Endothelial cell of umbilical vein (primary cell): ENCODE measurements at regions not wholly inside any gene's neighbourhood (a gene's known extent, or its start where the extent isn't known, plus 50 kb on each side); places are given as distances from the start of the nearest gene placed in this dataset.

Experiments
- BruUV-seq: library from RNA; stranded (reverse); fragments of 400-500 nt; replicated peaks from 2 replicates; lab custom pipeline; 2021; lab: Mats Ljungman, UMichigan
- CTCF ChIA-PET: fragments of 300-600, 350-600 bp; sonication (Branson Sonifier 250); formaldehyde crosslinking; loops from one replicate; lab custom pipeline; 2021; ENCODE audit warnings: antibody characterized with exemption, inconsistent platforms; lab: Charles Lee
- POLR2A ChIA-PET: fragments of 300-600, 350-600 bp; sonication (Branson Sonifier 250); formaldehyde crosslinking; loops from one replicate; lab custom pipeline; 2021; ENCODE audit warnings: antibody characterized with exemption, inconsistent platforms; lab: Charles Lee
- DNase-seq: peaks from one replicate; pipeline ENCODE4 v3.0.0-alpha.2; 2011; ENCODE audit warnings: low read depth, low spot score
- FAIRE-seq: peaks from 2 replicates; lab custom pipeline; 2011; peaks lifted over from hg19 to GRCh38; lab: Jason Lieb, UNC
- H2AFZ ChIP-seq: 2 replicates; pipeline ENCODE4 v1.6.0; 2012; ENCODE audit warnings: low read depth, low read length, control low read depth, inconsistent platforms
- H3K27ac ChIP-seq: 2 replicates; pipeline ENCODE4 v1.5.1; 2011; ENCODE audit warnings: low read depth, mild to moderate bottlenecking, control low read depth, low read length, moderate library complexity; ENCODE audit not compliant: insufficient read depth
- H3K27me3 ChIP-seq, 2 experiments: 2 replicates each; pipeline versions ENCODE4 v1.6.0 to v1.6.1; 2011; ENCODE audit warnings: low read length in 2 of 2, mixed read lengths in 1 of 2; ENCODE audit not compliant: control insufficient read depth in 2 of 2, insufficient read depth in 2 of 2
- H3K36me3 ChIP-seq, 2 experiments: 2 replicates in 1 of 2; 3 replicates in 1 of 2; pipeline ENCODE4 v1.5.1; 2011; ENCODE audit warnings: low read length in 2 of 2, mild to moderate bottlenecking in 1 of 2, moderate library complexity in 1 of 2; ENCODE audit not compliant: control insufficient read depth in 2 of 2, insufficient read depth in 2 of 2; ENCODE audit errors: extremely low read depth in 1 of 2
- H3K4me1 ChIP-seq: 3 replicates; pipeline ENCODE4 v1.5.1; 2011; ENCODE audit warnings: mild to moderate bottlenecking, low read length; ENCODE audit not compliant: control insufficient read depth, insufficient read depth; ENCODE audit errors: extremely low read depth
- H3K4me2 ChIP-seq: 2 replicates; pipeline ENCODE4 v1.6.1; 2011; ENCODE audit warnings: low read length, control low read depth, mixed read lengths; ENCODE audit not compliant: insufficient read depth
- H3K4me3 ChIP-seq, 3 experiments: fragments of 200-600 bp in 1 of 3; sonication (generic), shearing (Covaris generic) in 1 of 3; replicated peaks in 1 of 3; 2 replicates each; pipeline ENCODE4 v1.5.1; 2011 to 2016; ENCODE audit warnings: control low read depth in 3 of 3, low read length in 3 of 3, mild to moderate bottlenecking in 2 of 3, inconsistent platforms in 1 of 3, low read depth in 1 of 3, moderate library complexity in 1 of 3; ENCODE audit not compliant: insufficient read depth in 1 of 3
- H3K79me2 ChIP-seq: 2 replicates; pipeline ENCODE4 v1.6.0; 2012; ENCODE audit warnings: low read length, inconsistent platforms; ENCODE audit not compliant: control insufficient read depth, insufficient read depth
- H3K9ac ChIP-seq: replicated peaks from 2 replicates; pipeline ENCODE3; 2011; ENCODE audit warnings: low read length, control low read depth; ENCODE audit not compliant: insufficient read depth; ENCODE audit errors: extremely low read depth
- H3K9me1 ChIP-seq: replicated peaks from 3 replicates; pipeline ENCODE4 v1.6.0; 2011; ENCODE audit warnings: mild to moderate bottlenecking, low read length; ENCODE audit not compliant: control insufficient read depth, insufficient read depth; ENCODE audit errors: extremely low read depth
- H3K9me3 ChIP-seq: replicated peaks from 2 replicates; pipeline ENCODE4 v1.5.1; 2012; ENCODE audit warnings: low read length, inconsistent platforms; ENCODE audit not compliant: control insufficient read depth, insufficient read depth
- H4K20me1 ChIP-seq: replicated peaks from 2 replicates; pipeline ENCODE3; 2011; ENCODE audit warnings: mild to moderate bottlenecking, low read length; ENCODE audit not compliant: control insufficient read depth, insufficient read depth; ENCODE audit errors: extremely low read depth
- EZH2 ChIP-seq: IDR thresholded peaks from 2 replicates; pipeline ENCODE4 v1.6.1; 2012; ENCODE audit warnings: borderline replicate concordance, low read depth, mild to moderate bottlenecking, moderate library complexity, low read length, inconsistent platforms; ENCODE audit not compliant: severe bottlenecking
- FOS ChIP-seq: IDR thresholded peaks from 2 replicates; pipeline ENCODE4 v1.6.1; 2011; ENCODE audit warnings: mild to moderate bottlenecking, low read length, moderate library complexity, borderline replicate concordance; ENCODE audit not compliant: insufficient read depth
- GATA2 ChIP-seq: IDR thresholded peaks from 2 replicates; pipeline ENCODE4 v1.7.0; 2011; ENCODE audit warnings: low read depth, mild to moderate bottlenecking, moderate library complexity, mixed read lengths, low read length; ENCODE audit not compliant: insufficient read length, insufficient read depth
- JUN ChIP-seq: IDR thresholded peaks from 2 replicates; pipeline ENCODE4 v1.6.1; 2011; ENCODE audit warnings: borderline replicate concordance, low read depth; ENCODE audit not compliant: insufficient read length, insufficient read depth
- MYC ChIP-seq: IDR thresholded peaks from one replicate; pipeline ENCODE4 v1.6.1; 2011; ENCODE audit warnings: mild to moderate bottlenecking, low read depth, low read length
- POLR2A ChIP-seq: IDR thresholded peaks from 2 replicates; pipeline ENCODE4 v1.6.1; 2012; ENCODE audit warnings: low read depth, mild to moderate bottlenecking, control low read depth, low read length
- POLR2AphosphoS5 ChIP-seq: IDR thresholded peaks from 2 replicates; pipeline ENCODE4 v1.6.1; 2012; ENCODE audit warnings: low read depth, mild to moderate bottlenecking, control low read depth, low read length, moderate library complexity; ENCODE audit not compliant: insufficient read depth
- dilution Hi-C: fragments of 300-500 bp; cut with MboI; formaldehyde crosslinking; loops from one replicate; pipeline ENCODE4 v1.15.0; 2019; ENCODE audit warnings: low sequenced_read_pairs; ENCODE audit not compliant: extremely low pct_ligation_motif_present
- intact Hi-C: fragments of 100-400 bp; cut with micrococcal nuclease; formaldehyde crosslinking; loops from one replicate; pipeline ENCODE4 v1.10.0; 2022
- TF ChIP-seq, protein P1 (sequence below): IDR thresholded peaks from 2 replicates; pipeline ENCODE4 v1.6.1; 2011; ENCODE audit not compliant: insufficient read depth, insufficient read length
- TF ChIP-seq, protein P2 (sequence below), 2 donors: IDR thresholded peaks; 1 replicate in 1 of 2; 2 replicates in 1 of 2; pipeline ENCODE4 v1.5.1; 2011; ENCODE audit warnings: low read length in 2 of 2, mild to moderate bottlenecking in 2 of 2, moderate library complexity in 2 of 2, control low read depth in 1 of 2, inconsistent platforms in 1 of 2, low read depth in 1 of 2; ENCODE audit not compliant: insufficient read depth in 1 of 2; ENCODE audit errors: extremely low read depth in 1 of 2

DNA sequence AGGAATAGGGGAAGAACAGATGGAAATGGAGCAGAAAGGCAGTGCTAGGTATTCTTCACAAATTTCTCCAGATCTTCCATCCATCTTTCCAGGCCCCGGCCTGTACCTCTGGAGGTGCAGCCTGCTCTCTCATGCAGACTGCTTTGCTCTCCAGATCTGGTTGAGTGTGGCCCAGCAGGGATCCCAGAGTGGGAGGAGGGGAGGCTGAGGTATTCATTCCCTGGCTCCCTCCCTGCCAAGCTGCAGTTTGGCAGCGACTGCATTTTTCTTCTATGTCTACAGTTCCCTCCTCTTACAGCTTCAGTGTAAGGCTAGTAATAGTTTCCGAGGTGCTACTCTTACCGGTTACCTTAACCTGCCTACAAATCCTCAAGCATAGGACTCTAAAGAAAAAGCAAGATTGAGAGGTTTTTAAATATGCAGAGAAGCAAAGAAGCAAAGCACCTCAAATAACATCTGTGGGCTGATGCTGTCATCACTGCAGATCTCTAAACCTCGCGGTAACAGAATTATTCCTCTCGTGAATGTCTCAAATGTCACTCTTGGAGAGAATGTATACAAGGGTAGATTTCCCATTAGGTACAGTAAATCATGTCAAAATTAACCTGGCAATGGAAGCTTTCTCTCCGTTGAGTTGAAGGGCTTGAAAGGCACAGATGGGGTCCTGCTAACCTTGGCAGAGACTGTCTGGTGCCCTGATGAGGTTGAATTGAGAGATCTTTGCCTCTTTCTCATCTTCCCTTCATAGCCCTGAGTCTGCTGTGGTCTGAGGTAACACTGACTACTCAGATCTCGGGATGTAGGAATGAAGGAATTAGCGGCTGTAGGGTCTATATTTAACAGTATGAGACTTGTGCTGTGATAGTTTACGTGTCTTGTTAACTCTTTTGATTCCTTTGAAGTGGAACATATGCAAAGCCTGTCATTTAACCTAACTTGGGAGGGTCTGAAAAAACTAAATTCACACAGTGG lies 297.9 kb upstream of the C11orf87 start:
- H3K4me3 ChIP-seq: no peak overlapping the region
- ChIA-PET CTCF (no interaction called here), POLR2A (no interaction called here)
- TF ChIP-seq JUN (no peak), EZH2 (no peak), GATA2 (no peak)
- H3K27me3 ChIP-seq: no peaks in the 10 kb centered on the region
- H3K27ac ChIP-seq: no peak overlapping the region
- no peaks in the 10 kb centered on the region for H4K20me1 ChIP-seq
- H3K4me1 ChIP-seq: no peaks in the 10 kb centered on the region
- FAIRE-seq (no peak), DNase-seq (no peak)
- no peak overlapping the region for H3K9ac ChIP-seq
- dilution Hi-C loops: no loop called here
- intact Hi-C loops: no loop called here
- BruUV-seq: no TSS peak
- no peaks in the 10 kb centered on the region for H3K36me3 ChIP-seq
- no peaks in the 10 kb centered on the region for H3K9me3 ChIP-seq
- no peak overlapping the region for H3K4me2 ChIP-seq
- no peak overlapping the region for H2AFZ ChIP-seq
- H3K9me1 ChIP-seq: no peaks in the 10 kb centered on the region
- no peaks in the 10 kb centered on the region for H3K79me2 ChIP-seq

DNA sequence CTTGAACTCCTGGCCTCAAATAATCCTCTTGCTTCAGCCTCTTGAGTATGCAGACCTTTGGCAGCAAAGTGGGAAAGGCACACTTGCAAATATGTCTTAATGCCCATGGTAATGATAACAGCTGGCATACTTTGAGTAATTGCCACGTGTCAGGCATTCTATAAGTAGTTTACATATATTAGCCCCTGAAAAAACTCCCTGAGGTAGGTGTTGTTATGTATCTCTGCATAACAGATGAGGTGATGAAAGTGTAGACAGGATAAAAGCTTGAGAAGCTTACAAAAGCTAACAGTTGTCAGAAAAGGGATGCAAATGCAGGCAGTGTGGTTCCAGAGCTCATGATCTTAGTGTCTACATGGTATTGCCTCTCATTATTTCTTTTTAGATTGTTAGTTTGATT lies 291.1 kb upstream of the C11orf87 start:
- no peak for FAIRE-seq
- no peaks in the 10 kb centered on the region for H3K4me1 ChIP-seq
- no peak for DNase-seq
- H3K27me3 ChIP-seq: no peaks in the 10 kb centered on the region
- no peaks in the 10 kb centered on the region for H3K9me1 ChIP-seq
- H3K4me2 ChIP-seq: no peak overlapping the region
- ChIA-PET POLR2A (no interaction called here), CTCF (no interaction called here)
- H4K20me1 ChIP-seq: no peaks in the 10 kb centered on the region
- no peak overlapping the region for H3K4me3 ChIP-seq
- H2AFZ ChIP-seq: no peak overlapping the region
- TF ChIP-seq, protein P1, sequence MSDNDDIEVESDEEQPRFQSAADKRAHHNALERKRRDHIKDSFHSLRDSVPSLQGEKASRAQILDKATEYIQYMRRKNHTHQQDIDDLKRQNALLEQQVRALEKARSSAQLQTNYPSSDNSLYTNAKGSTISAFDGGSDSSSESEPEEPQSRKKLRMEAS: no peak
- TF ChIP-seq, protein P2, sequence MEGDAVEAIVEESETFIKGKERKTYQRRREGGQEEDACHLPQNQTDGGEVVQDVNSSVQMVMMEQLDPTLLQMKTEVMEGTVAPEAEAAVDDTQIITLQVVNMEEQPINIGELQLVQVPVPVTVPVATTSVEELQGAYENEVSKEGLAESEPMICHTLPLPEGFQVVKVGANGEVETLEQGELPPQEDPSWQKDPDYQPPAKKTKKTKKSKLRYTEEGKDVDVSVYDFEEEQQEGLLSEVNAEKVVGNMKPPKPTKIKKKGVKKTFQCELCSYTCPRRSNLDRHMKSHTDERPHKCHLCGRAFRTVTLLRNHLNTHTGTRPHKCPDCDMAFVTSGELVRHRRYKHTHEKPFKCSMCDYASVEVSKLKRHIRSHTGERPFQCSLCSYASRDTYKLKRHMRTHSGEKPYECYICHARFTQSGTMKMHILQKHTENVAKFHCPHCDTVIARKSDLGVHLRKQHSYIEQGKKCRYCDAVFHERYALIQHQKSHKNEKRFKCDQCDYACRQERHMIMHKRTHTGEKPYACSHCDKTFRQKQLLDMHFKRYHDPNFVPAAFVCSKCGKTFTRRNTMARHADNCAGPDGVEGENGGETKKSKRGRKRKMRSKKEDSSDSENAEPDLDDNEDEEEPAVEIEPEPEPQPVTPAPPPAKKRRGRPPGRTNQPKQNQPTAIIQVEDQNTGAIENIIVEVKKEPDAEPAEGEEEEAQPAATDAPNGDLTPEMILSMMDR (IDR thresholded peaks at IDR 0.05; ENCODE audit: extremely low read depth in 1 of 2, insufficient read depth in 1 of 2, low read depth in 1 of 2, low read length in 2 of 2): no peak
- TF ChIP-seq POLR2A: no peak
- TF ChIP-seq GATA2: no peak
- no peak for TF ChIP-seq POLR2AphosphoS5
- no peak for TF ChIP-seq EZH2
- no peak for TF ChIP-seq FOS
- TF ChIP-seq MYC: no peak
- H3K9me3 ChIP-seq: no peaks in the 10 kb centered on the region
- H3K79me2 ChIP-seq: no peaks in the 10 kb centered on the region
- H3K27ac ChIP-seq: no peak overlapping the region
- H3K36me3 ChIP-seq: no peaks in the 10 kb centered on the region
- BruUV-seq: no TSS peak
- intact Hi-C loops: no loop called here
- H3K9ac ChIP-seq: no peak overlapping the region
- dilution Hi-C loops: no loop called here
